ENCODE measurements at regions not wholly inside any gene's neighbourhood (a gene's known extent, or its start where the extent isn't known, plus 50 kb on each side); places are given as distances from the start of the nearest gene placed in this dataset.

DNA sequence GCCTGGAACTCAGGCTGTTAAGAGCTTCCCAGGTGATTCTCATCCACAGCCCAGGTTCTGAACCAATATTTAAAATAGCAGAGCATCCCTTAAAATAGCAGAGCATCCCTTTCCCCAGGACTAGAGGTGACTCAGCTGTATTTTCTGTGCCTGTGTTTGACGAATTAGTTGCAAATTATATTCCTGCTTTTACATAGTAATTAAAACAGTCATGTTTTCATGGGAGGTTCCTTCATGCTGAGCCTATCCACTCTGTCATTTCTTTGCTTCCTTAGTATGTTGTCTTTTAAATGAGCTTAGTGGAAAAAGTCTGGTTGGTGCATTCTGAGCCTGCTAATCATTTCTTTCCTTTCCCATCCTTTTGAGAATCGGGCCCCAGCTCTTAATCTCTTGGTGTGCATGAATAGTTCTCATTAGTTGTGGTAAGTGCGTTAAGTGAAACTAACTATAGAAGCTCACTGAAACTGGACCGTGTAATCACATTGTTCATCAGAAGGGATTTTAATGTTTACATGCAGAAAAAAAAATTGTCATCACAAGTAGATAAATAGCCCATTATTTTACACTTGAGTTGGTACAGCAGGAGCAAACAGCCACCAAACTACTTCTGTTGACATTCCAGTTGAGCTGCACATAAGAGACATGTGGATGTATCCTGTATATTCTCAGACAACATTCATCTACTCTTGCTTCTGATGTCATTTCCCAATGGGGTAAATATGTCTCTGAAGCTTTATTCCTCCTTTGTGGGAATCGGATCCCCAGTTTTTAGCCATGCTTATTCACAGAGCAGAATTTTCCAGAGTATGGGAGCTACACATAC is 596.9 kb upstream of the WWC1 start:
- no peak for DNase-seq (ENCODE audit: low spot score)
- TF ChIP-seq CTCF (IDR thresholded peaks at IDR 0.05) = no peak
- no peak overlapping the region for H3K4me3 ChIP-seq
- no peak overlapping the region for H3K27ac ChIP-seq

DNA sequence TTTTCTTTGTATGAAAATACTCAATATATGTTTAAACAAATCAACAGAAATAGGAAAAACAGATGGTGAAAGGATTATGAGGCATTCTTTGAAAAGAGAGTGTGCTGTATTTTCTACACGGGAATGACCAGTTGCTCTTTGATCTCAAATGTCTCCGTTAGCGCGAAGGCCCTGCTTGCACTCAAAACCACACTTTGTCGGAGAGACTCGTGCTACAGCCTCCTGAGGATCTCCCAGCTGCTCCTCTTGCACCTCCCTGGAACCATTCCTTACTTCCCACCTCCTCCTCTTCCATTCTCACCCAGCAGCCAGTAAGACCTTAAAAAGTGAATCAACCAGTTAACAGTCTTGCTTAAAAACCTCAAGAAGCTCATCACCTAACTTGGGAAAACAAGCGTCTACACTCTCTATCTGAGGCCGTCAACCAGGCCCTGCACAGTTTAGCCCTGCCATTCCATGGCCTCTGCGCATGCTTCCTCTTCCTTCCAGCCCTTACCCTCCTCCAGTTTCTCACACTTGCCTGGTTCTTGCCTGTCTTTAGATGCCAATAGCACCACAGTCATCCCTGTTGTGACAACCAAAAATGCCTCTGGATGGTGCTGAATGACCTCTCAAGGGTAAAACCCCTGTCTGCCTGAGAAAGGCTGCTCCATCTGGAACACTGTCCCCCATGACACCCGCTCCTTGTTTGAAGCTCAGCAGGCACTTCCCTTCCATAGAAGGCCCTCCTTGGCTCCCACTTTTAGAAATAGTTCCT is 594.7 kb upstream of the WWC1 start:
- Histone ChIP-seq H3K27ac (no peak overlapping the region), H3K4me3 (no peak overlapping the region)
- no peak for DNase-seq (ENCODE audit: low spot score)
- TF ChIP-seq CTCF (IDR thresholded peaks at IDR 0.05) = no peak

GRCh38 chr5:167699432-167699831 is 592.0 kb upstream of the WWC1 start:
- DNase-seq (ENCODE audit: low spot score) = no peak
- Histone ChIP-seq H3K4me3 (no peak overlapping the region), H3K27ac (no peak overlapping the region)
- TF ChIP-seq CTCF (IDR thresholded peaks at IDR 0.05) = no peak

DNA sequence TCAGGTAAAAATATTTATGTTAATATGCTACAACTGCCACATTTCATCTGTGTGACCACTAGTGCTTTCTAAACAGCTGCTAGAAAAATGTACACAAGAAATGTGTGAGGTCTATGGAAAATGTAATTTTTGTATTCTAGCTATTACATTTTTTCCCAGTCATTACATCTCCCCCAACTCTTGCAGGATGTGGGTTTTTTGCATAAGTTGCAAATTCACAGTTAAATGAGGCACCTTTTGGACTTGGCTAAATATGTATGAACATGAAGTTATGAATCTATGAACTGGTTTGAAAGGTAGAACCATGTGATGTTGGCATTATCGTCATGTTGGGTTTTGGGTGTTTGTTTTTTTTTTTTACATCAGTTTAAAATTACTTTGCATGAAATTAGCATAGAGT is 590.4 kb upstream of the WWC1 start:
- no peak for TF ChIP-seq CTCF (IDR thresholded peaks at IDR 0.05)
- Histone ChIP-seq H3K27ac (no peak overlapping the region), H3K4me3 (no peak overlapping the region)
- DNase-seq (ENCODE audit: low spot score) = no peak

DNA sequence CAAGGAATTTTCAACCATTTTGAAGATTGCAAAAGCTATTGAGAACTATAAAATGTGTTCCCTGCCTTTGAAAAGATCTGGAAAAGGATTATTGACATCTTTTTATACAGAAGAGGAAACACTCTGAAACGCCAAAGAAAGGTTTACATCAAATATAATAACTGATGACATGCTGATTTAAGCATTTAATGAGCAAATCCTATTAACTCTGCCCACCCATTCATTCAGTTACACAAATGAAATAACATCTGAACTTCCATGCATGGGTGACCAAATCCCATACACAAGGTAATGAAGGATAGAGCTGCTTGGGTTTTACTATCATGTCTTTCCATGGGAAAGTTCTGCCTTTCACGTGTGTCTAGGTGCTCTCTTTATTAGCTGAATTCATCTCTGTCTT is 589.4 kb upstream of the WWC1 start:
- no peak for TF ChIP-seq CTCF (IDR thresholded peaks at IDR 0.05)
- DNase-seq (ENCODE audit: low spot score) = no peak
- Histone ChIP-seq H3K27ac (no peak overlapping the region), H3K4me3 (no peak overlapping the region)

GRCh38 chr5:167708449-167708848 is 583.0 kb upstream of the WWC1 start:
- no peak for DNase-seq (ENCODE audit: low spot score)
- H3K4me3 ChIP-seq = no peak overlapping the region
- no peak for TF ChIP-seq CTCF (IDR thresholded peaks at IDR 0.05)
- H3K27ac ChIP-seq = no peak overlapping the region

- no peak for DNase-seq (ENCODE audit: low spot score)
- no peak for TF ChIP-seq CTCF (IDR thresholded peaks at IDR 0.05)
Observed at GRCh38 chr5:167709625-167710024, 581.8 kb upstream of the WWC1 start.

More at GRCh38 chr5:167709625-167710024, 581.8 kb upstream of the WWC1 start:
- no peak overlapping the region for H3K27ac ChIP-seq
- no peak overlapping the region for H3K4me3 ChIP-seq
